Stimulated activated CD4-positive, alpha-beta T cell treated with anti-CD3 and anti-CD28 coated beads, Interleukin-2, amount 100 ng/mL, for 48 hours (primary cell): ENCODE measurements at regions not wholly inside any gene's neighbourhood (a gene's known extent, or its start where the extent isn't known, plus 50 kb on each side); places are given as distances from the start of the nearest gene placed in this dataset.

Experiments used
- DNase-seq, 2 donors: peaks; one replicate each; pipeline ENCODE4 v3.0.0-alpha.2; 2020

- no peak for DNase-seq
Observed at GRCh38 chr7:35533902-35534301, 161.0 kb downstream of the HERPUD2 start.

- no peak for DNase-seq
Observed at GRCh38 chr7:35530124-35531109, 164.5 kb downstream of the HERPUD2 start.

GRCh38 chr7:35529713-35530112 lies 165.2 kb downstream of the HERPUD2 start:
- no peak for DNase-seq

GRCh38 chr7:35528381-35528977 lies 166.5 kb downstream of the HERPUD2 start:
- no peak for DNase-seq

- DNase-seq, result no peak
Observed at GRCh38 chr7:35526645-35527044, 168.3 kb downstream of the HERPUD2 start.

- no peak for DNase-seq
Observed at GRCh38 chr7:35524112-35524804, 170.7 kb downstream of the HERPUD2 start.

- DNase-seq, result no peak
Observed at GRCh38 chr7:35523292-35523691, 171.6 kb downstream of the HERPUD2 start.

GRCh38 chr7:35522697-35523096 lies 172.2 kb downstream of the HERPUD2 start:
- no peak for DNase-seq

- DNase-seq, result no peak
Observed at GRCh38 chr7:35521941-35522340, 173.0 kb downstream of the HERPUD2 start.

- DNase-seq, result no peak
Observed at GRCh38 chr7:35520810-35521625, 173.9 kb downstream of the HERPUD2 start.

GRCh38 chr7:35519971-35520809 lies 174.7 kb downstream of the HERPUD2 start:
- DNase-seq, result peak; percentile 60 to 61

GRCh38 chr7:35518767-35519166 lies 176.2 kb downstream of the HERPUD2 start:
- DNase-seq, result no peak

- no peak for DNase-seq
Observed at GRCh38 chr7:35516498-35516897, 178.4 kb downstream of the HERPUD2 start.

- DNase-seq, result no peak
Observed at GRCh38 chr7:35513828-35514227, 181.1 kb downstream of the HERPUD2 start.

GRCh38 chr7:35513195-35513594 lies 181.7 kb downstream of the HERPUD2 start:
- DNase-seq, result no peak

- DNase-seq, result no peak
Observed at GRCh38 chr7:35512716-35513115, 182.2 kb downstream of the HERPUD2 start.

GRCh38 chr7:35508623-35509400 lies 186.1 kb downstream of the HERPUD2 start:
- DNase-seq, result no peak

GRCh38 chr7:35505066-35505465 lies 189.9 kb downstream of the HERPUD2 start:
- DNase-seq, result no peak

- no peak for DNase-seq
Observed at GRCh38 chr7:35504365-35504764, 190.6 kb downstream of the HERPUD2 start.

GRCh38 chr7:35501681-35502080 lies 193.3 kb downstream of the HERPUD2 start:
- no peak for DNase-seq

- no peak for DNase-seq
Observed at GRCh38 chr7:35499226-35499625, 195.7 kb downstream of the HERPUD2 start.
